ENCODE measurements at regions not wholly inside any gene's neighbourhood (a gene's known extent, or its start where the extent isn't known, plus 50 kb on each side); places are given as distances from the start of the nearest gene placed in this dataset.

GRCh38 chr12:107518868-107519267 is 166.7 kb upstream of the PWP1 start:
- FAIRE-seq (no peak), DNase-seq (ENCODE audit: low spot score) (no peak)

GRCh38 chr12:107519906-107520859 is 165.4 kb upstream of the PWP1 start:
- FAIRE-seq = no peak
- no peak for DNase-seq (ENCODE audit: low spot score)

DNA sequence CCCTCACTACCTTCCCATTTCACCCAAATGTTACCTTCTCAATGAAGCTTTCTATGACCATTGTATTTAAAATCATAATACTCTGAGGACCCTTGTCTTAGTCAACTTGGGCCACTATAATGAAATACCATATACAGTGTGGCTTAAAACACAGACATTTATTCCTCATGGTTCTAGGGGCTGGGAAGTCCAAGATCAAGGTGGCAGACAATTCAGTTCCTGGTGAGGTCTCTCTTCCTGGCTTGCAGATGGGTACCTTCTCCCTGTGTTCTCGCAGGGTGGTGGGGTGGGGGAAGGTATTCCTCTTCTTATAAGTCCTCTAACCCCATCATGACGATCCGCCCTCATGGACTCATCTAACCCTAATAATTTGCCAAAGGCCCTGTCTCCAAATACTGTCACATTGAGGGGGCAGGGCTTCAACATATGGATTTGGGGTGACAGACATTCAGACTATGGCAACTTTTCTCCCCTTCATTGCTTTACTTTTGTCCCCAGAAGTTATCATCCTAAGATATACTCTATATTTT is 163.7 kb upstream of the PWP1 start:
- DNase-seq (ENCODE audit: low spot score) (no peak), FAIRE-seq (no peak)

GRCh38 chr12:107522692-107523477 is 162.7 kb upstream of the PWP1 start:
- no peak for FAIRE-seq
- DNase-seq (ENCODE audit: low spot score) = no peak

DNA sequence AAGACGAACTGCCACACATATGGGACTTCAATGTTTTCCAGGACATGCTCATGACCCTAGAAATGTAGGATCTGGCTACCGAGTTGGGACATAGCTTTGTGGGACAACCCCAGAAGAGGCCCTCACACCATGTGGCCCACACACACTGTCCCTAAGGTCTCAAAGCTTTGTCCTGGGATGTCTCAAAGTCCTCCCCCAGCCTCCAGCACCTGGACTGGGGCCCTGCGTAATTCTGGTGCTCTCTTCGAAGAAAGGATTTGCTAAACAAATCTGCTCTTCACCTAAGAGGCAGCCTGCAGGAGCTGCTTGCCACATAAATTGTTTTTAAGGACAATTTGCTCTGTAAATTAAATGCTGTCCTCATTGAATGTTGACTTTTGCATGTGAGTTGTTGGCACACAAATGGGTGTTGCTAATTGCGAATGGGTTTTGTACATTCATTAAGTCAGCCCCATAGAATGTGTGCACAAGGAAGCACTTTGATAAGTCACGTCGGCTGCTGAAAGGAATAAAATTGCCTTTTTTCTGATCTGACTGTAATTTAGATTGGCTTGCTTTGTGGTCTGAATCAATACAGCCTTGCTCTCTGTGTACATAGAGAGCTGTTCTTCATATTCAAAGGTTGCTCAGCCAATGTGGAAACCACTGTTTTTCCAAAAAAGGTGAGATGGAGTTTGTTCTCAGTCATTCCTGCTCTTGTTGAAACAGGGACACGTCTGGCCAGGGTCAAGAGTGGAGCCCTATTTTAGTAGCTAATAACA is 161.6 kb upstream of the PWP1 start:
- FAIRE-seq = no peak
- DNase-seq (ENCODE audit: low spot score) = no peak

- FAIRE-seq = no peak
- no peak for DNase-seq (ENCODE audit: low spot score)
Observed at GRCh38 chr12:107525063-107525718, 160.4 kb upstream of the PWP1 start.

GRCh38 chr12:107525719-107526554 is 159.7 kb upstream of the PWP1 start:
- DNase-seq (ENCODE audit: low spot score) (no peak), FAIRE-seq (no peak)

- DNase-seq (ENCODE audit: low spot score) = no peak
- no peak for FAIRE-seq
Observed at GRCh38 chr12:107526555-107527180, 158.9 kb upstream of the PWP1 start.

GRCh38 chr12:107528731-107529365 is 156.8 kb upstream of the PWP1 start:
- DNase-seq (ENCODE audit: low spot score) = no peak
- FAIRE-seq = no peak

DNA sequence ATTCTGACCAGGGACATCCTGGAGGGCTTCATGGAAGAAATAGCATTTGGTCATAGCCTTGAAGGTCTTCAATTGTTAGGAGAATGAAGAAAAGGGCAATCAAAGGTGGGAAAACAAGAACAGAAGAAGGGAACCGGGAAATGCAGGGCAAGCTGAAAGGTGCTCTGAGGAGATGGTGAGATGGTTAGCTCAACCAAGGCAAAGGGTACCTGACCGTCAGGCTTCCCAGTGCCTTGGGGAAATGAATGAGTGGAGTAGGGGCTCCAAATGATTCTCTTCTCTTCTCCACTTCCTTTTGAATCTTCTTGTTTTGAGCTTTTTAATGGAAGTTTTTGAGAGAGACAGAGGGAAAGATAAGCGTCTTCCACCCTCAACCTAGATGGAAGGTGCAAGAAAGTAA is 155.6 kb upstream of the PWP1 start:
- FAIRE-seq = no peak
- DNase-seq (ENCODE audit: low spot score) = no peak

DNA sequence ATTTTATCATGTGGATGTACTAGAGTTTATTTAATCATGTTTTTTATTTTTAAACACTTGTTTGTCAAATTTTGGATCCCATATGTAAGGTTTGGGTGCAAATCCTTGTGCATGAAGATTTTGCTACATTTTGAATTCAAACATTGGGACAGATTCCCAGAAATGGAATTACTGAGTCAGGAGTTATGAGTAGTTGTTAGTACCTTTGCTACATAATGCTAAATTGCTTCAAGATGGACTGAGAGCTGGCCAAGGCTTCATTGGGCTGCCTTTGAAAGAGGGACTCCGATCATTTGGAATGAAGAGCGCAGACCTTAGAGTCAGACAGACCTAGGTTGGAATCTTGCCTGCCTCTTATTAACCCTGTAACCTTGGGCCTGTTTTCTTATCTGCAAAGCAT is 154.9 kb upstream of the PWP1 start:
- no peak for FAIRE-seq
- DNase-seq (ENCODE audit: low spot score) = no peak

GRCh38 chr12:107533218-107533617 is 152.4 kb upstream of the PWP1 start:
- FAIRE-seq (no peak), DNase-seq (ENCODE audit: low spot score) (no peak)

GRCh38 chr12:107536613-107537012 is 149.0 kb upstream of the PWP1 start:
- DNase-seq (ENCODE audit: low spot score) (no peak), FAIRE-seq (no peak)

- FAIRE-seq (no peak), DNase-seq (ENCODE audit: low spot score) (no peak)
Observed at GRCh38 chr12:107537464-107538119, 148.0 kb upstream of the PWP1 start.

- DNase-seq (ENCODE audit: low spot score) (no peak), FAIRE-seq (no peak)
Observed at GRCh38 chr12:107539196-107539939, 146.2 kb upstream of the PWP1 start.

DNA sequence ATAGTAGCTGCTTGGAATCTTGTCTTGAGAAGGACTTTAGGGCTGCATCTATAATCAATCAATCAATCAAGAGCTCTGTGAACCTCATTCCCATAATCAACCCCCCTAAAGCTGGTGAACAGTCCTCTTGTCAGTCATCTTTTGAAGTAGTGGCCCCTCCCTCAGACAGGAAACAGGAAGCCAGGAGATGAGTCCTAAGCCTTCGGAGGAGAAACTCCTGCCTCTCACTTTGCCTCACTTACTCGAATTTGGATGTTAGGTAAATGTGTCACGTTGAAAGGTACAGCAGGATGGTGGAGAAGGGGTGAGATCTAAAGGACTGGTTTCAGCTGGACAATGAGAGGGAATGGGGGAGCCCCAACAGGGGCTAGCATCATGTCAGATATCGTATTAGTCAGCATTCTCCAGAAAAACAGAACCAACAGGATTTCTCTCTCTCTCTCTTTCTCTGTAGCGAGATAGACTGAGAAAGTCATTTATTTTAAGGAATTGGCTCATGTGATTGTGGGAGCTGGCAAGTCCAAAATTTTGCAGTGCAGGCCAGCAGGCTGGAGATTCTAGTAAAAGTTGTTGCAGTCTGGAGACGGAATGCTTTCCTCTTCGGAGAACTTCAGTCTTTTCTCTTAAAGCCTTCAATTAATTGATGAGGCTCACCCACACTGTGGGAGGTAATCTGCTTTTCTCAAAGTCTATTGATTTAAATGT is 144.4 kb upstream of the PWP1 start:
- DNase-seq (ENCODE audit: low spot score) (no peak), FAIRE-seq (no peak)

- FAIRE-seq = no peak
- no peak for DNase-seq (ENCODE audit: low spot score)
Observed at GRCh38 chr12:107543416-107543815, 142.2 kb upstream of the PWP1 start.

All from RCC 7860 (cell line).